ENCODE measurements at regions not wholly inside any gene's neighbourhood (a gene's known extent, or its start where the extent isn't known, plus 50 kb on each side); places are given as distances from the start of the nearest gene placed in this dataset.

DNA sequence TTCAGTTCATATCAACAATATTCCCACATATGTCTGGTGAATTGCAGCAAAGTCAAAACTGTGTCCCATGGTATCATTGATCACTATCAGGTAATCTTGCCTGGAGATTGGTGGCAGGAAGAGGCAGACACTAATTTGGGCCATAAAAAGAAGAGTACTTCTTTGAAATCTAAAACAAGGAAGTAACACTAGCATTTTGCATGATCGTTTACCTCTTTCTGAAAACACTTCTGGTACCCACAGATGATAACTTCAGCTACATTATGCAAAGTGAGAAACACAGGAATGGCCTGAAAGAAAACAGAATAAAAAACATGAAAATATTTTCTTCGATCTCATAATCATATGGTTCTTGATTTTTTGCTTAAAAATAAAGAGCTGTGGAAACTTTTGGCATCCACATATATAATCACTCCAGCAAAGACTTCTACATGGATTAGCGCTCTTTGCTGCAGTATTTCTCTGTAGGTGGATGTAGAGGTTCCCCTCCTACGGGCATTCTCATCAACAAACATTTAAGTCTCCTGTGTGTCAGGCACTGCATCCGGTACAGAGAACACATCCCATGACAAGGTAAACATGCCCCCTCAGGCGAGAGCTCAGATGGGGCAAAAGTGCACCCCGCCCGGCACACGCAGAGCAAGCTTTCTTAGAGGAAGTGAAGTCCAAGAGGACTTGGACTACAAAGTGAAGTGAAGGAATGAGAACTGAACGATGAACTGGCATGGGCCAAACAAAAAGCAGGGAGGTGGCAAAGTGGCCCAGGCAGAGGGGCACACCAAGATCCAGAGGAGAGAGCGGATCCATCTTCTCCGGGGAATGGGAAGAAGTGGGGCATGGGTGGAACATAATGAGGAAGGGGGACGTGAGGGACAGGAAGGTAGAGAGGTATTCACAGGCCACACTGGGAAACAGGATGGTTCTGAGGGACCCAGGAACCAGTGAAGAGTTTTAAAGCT is 68.0 kb upstream of the RIOK3 start:
- no TSS peak for BruUV-seq (replicated peaks)

DNA sequence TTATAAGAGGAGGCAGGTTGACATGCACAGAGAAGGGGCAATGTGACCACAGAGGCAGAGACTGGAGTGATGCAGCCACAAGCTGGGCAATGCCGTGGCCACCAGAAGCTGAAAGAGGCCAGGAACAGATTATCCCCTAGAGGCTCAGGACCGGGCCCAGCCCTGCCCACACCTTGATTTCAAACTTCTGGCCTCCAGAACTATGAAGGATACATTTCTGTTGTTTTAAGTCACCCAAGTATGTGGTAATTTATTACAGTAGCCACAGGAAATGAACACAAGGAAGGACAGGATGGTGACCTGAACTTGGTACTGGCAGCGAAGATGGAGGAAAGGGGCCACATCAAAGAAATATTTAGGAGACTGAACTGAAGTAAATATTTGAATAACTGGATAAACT is 66.8 kb upstream of the RIOK3 start:
- H3K9me3 ChIP-seq (ENCODE audit: low read length) = no peaks in the 10 kb centered on the region
- no peak overlapping the region for H3K4me2 ChIP-seq (ENCODE audit: low read length)
- ChIA-PET POLR2A (no interaction called here), CTCF (ENCODE audit: unreplicated experiment) (no interaction called here)
- H3K4me1 ChIP-seq (ENCODE audit: insufficient read depth, low read length, poor library complexity, severe bottlenecking) = peaks cover 18% of the 10 kb centered on the region
- intact Hi-C loops (cut with micrococcal nuclease; ENCODE audit: unreplicated experiment) = no loop called here
- no peaks in the 10 kb centered on the region for H3K9me2 ChIP-seq (ENCODE audit: insufficient read depth, low read length)
- H3K27ac ChIP-seq (ENCODE audit: low read depth, low read length, poor library complexity, severe bottlenecking) = no peak overlapping the region
- no peak for DNase-seq (ENCODE audit: low spot score)
- no peaks in the 10 kb centered on the region for H3K79me2 ChIP-seq (ENCODE audit: insufficient read depth, low read depth, low read length)
- H3K36me3 ChIP-seq (ENCODE audit: insufficient read depth, low read length) = no peaks in the 10 kb centered on the region; the same call in 1 of the 2 replicates
- TF ChIP-seq, protein P1, sequence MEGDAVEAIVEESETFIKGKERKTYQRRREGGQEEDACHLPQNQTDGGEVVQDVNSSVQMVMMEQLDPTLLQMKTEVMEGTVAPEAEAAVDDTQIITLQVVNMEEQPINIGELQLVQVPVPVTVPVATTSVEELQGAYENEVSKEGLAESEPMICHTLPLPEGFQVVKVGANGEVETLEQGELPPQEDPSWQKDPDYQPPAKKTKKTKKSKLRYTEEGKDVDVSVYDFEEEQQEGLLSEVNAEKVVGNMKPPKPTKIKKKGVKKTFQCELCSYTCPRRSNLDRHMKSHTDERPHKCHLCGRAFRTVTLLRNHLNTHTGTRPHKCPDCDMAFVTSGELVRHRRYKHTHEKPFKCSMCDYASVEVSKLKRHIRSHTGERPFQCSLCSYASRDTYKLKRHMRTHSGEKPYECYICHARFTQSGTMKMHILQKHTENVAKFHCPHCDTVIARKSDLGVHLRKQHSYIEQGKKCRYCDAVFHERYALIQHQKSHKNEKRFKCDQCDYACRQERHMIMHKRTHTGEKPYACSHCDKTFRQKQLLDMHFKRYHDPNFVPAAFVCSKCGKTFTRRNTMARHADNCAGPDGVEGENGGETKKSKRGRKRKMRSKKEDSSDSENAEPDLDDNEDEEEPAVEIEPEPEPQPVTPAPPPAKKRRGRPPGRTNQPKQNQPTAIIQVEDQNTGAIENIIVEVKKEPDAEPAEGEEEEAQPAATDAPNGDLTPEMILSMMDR (conservative IDR thresholded peaks at IDR 0.05; ENCODE audit: low read length) = no peak
- TF ChIP-seq EZH2phosphoT487 (IDR thresholded peaks at IDR 0.05; ENCODE audit: borderline replicate concordance, low read depth, low read length) = no peak
- H3K4me3 ChIP-seq (ENCODE audit: low read depth, low read length, poor library complexity, severe bottlenecking) = no peak overlapping the region
- no peak overlapping the region for H2AFZ ChIP-seq (ENCODE audit: low read length)
- no peaks in the 10 kb centered on the region for H4K20me1 ChIP-seq (ENCODE audit: insufficient read depth, low read length)
- no TSS peak for BruUV-seq (replicated peaks)

More for the DNA sequence above, 68.0 kb upstream of the RIOK3 start:
- Histone ChIP-seq H4K20me1 (ENCODE audit: insufficient read depth, low read length) (no peaks in the 10 kb centered on the region), H2AFZ (ENCODE audit: low read length) (peak overlapping the region; percentile 57; the same call in 1 of the 2 replicates), H3K4me3 (ENCODE audit: low read depth, low read length, poor library complexity, severe bottlenecking) (no peak overlapping the region), H3K9me3 (ENCODE audit: low read length) (no peaks in the 10 kb centered on the region), H3K4me2 (ENCODE audit: low read length) (peak overlapping the region; percentile 59), H3K79me2 (ENCODE audit: insufficient read depth, low read depth, low read length) (no peaks in the 10 kb centered on the region), H3K27ac (ENCODE audit: low read depth, low read length, poor library complexity, severe bottlenecking) (peak overlapping the region; percentile 59), H3K36me3 (ENCODE audit: insufficient read depth, low read length) (peaks cover 3% of the 10 kb centered on the region; the same call in 1 of the 2 replicates), H3K9me2 (ENCODE audit: insufficient read depth, low read length) (no peaks in the 10 kb centered on the region), H3K4me1 (ENCODE audit: insufficient read depth, low read length, poor library complexity, severe bottlenecking) (peaks cover 18% of the 10 kb centered on the region)
- ChIA-PET POLR2A (interaction anchor here (0.6 to 1.0 kb wide), 8 partner anchors 26 to 471 kb away, joined by 3 to 8 read pairs (median 3); no protein-coding TSS in a partner anchor), CTCF (ENCODE audit: unreplicated experiment) (no interaction called here)
- no peak for TF ChIP-seq EZH2phosphoT487 (IDR thresholded peaks at IDR 0.05; ENCODE audit: borderline replicate concordance, low read depth, low read length)
- TF ChIP-seq, protein P1 (conservative IDR thresholded peaks at IDR 0.05; ENCODE audit: low read length) = no peak
- peak; percentile 52 for DNase-seq (ENCODE audit: low spot score)
- intact Hi-C loops (cut with micrococcal nuclease; ENCODE audit: unreplicated experiment) = no loop called here

DNA sequence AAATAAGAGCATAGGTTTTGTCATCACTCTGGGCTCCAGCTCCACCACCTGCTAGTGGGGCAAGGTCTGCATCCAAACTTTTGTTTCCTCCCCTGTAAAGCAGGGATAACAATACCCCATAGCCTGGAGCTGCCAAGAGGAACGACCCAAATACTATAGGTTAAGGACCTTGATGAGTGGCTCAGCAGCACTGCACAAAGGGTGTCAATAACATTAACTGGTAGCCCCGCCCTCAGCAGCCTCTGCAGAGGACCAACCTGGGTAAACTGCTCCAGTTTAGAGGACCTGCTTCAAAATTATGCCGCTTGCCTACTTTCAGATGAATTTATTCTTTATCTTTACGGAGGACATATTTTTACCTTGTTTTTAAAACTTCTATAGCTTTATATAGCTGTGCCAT is 65.8 kb upstream of the RIOK3 start:
- no peaks in the 10 kb centered on the region for H4K20me1 ChIP-seq (ENCODE audit: insufficient read depth, low read length)
- TF ChIP-seq, protein P1 (conservative IDR thresholded peaks at IDR 0.05; ENCODE audit: low read length) = no peak
- TF ChIP-seq EZH2phosphoT487 (IDR thresholded peaks at IDR 0.05; ENCODE audit: borderline replicate concordance, low read depth, low read length) = no peak
- no peaks in the 10 kb centered on the region for H3K9me3 ChIP-seq (ENCODE audit: low read length)
- H3K79me2 ChIP-seq (ENCODE audit: insufficient read depth, low read depth, low read length) = no peaks in the 10 kb centered on the region
- no peak overlapping the region for H3K4me2 ChIP-seq (ENCODE audit: low read length)
- peaks cover 18% of the 10 kb centered on the region for H3K4me1 ChIP-seq (ENCODE audit: insufficient read depth, low read length, poor library complexity, severe bottlenecking)
- no peak for DNase-seq (ENCODE audit: low spot score)
- no peaks in the 10 kb centered on the region; the same call in 1 of the 2 replicates for H3K36me3 ChIP-seq (ENCODE audit: insufficient read depth, low read length)
- no peaks in the 10 kb centered on the region for H3K9me2 ChIP-seq (ENCODE audit: insufficient read depth, low read length)
- no TSS peak for BruUV-seq (replicated peaks)
- ChIA-PET POLR2A (no interaction called here), CTCF (ENCODE audit: unreplicated experiment) (no interaction called here)
- intact Hi-C loops (cut with micrococcal nuclease; ENCODE audit: unreplicated experiment) = no loop called here
- H2AFZ ChIP-seq (ENCODE audit: low read length) = no peak overlapping the region
- H3K4me3 ChIP-seq (ENCODE audit: low read depth, low read length, poor library complexity, severe bottlenecking) = no peak overlapping the region
- no peak overlapping the region for H3K27ac ChIP-seq (ENCODE audit: low read depth, low read length, poor library complexity, severe bottlenecking)
